Loucy (cell line): ENCODE measurements at regions not wholly inside any gene's neighbourhood (a gene's known extent, or its start where the extent isn't known, plus 50 kb on each side); places are given as distances from the start of the nearest gene placed in this dataset.

Experiments used
- H2AFZ ChIP-seq: fragments of 200-600 bp; sonication (generic); 2 replicates; pipeline ENCODE4 v1.6.0; 2016; ENCODE audit warnings: antibody characterized with exemption, mild to moderate bottlenecking, low read length, moderate library complexity
- H3F3A ChIP-seq: fragments of 200-600 bp; 2 replicates; pipeline ENCODE4 v1.6.0; 2016; ENCODE audit warnings: antibody characterized with exemption, low read depth, mild to moderate bottlenecking
- H3K27me3 ChIP-seq: fragments of 200-600 bp; sonication (generic); 2 replicates; pipeline ENCODE4 v1.6.1; 2014; ENCODE audit warnings: low read length, mild to moderate bottlenecking; ENCODE audit not compliant: insufficient read depth, poor library complexity, severe bottlenecking
- H3K36me3 ChIP-seq: fragments of 200-600 bp; sonication (generic); 2 replicates; pipeline ENCODE4 v1.6.1; 2016; ENCODE audit warnings: low read length; ENCODE audit not compliant: insufficient read depth
- H3K4me1 ChIP-seq: fragments of 200-600 bp; sonication (generic); 2 replicates; pipeline ENCODE4 v1.5.1; 2014; ENCODE audit warnings: low read length, mild to moderate bottlenecking; ENCODE audit not compliant: insufficient read depth, poor library complexity, severe bottlenecking
- H3K4me2 ChIP-seq: fragments of 200-600 bp; sonication (generic); 2 replicates; pipeline ENCODE4 v1.6.0; 2014; ENCODE audit warnings: antibody characterized with exemption, low read length, low read depth, mild to moderate bottlenecking; ENCODE audit not compliant: poor library complexity, severe bottlenecking
- H3K4me3 ChIP-seq: fragments of 200-600 bp; sonication (generic); 2 replicates; pipeline ENCODE4 v1.5.1; 2014; ENCODE audit warnings: low read length, mild to moderate bottlenecking, mixed read lengths; ENCODE audit not compliant: poor library complexity, severe bottlenecking
- H3K79me2 ChIP-seq: fragments of 200-600 bp; sonication (generic); 2 replicates; pipeline ENCODE4 v1.6.1; 2014; ENCODE audit warnings: low read length; ENCODE audit not compliant: insufficient read depth
- H3K9ac ChIP-seq: fragments of 200-600 bp; sonication (generic); 2 replicates; pipeline ENCODE4 v1.6.0; 2014; ENCODE audit warnings: mild to moderate bottlenecking, low read depth, low read length, moderate library complexity; ENCODE audit not compliant: poor library complexity, severe bottlenecking
- H3K9me2 ChIP-seq: fragments of 200-600 bp; sonication (generic); replicated peaks from 2 replicates; pipeline ENCODE4 v1.6.1; 2016; ENCODE audit warnings: low read depth, low read length, mixed read lengths
- H3K9me3 ChIP-seq: fragments of 200-600 bp; sonication (generic); 2 replicates; pipeline ENCODE4 v1.6.1; 2014; ENCODE audit warnings: mild to moderate bottlenecking, antibody characterized with exemption, low read length, low read depth; ENCODE audit not compliant: insufficient read depth
- H4K20me1 ChIP-seq: fragments of 200-600 bp; sonication (generic); 2 replicates; pipeline ENCODE4 v1.6.0; 2014; ENCODE audit warnings: antibody characterized with exemption, low read length, mild to moderate bottlenecking; ENCODE audit not compliant: insufficient read depth, poor library complexity, severe bottlenecking
- CTCF ChIP-seq: fragments of 200-600 bp; sonication (generic); conservative IDR thresholded peaks from 2 replicates; pipeline ENCODE4 v1.5.1; 2014; ENCODE audit warnings: mild to moderate bottlenecking, antibody characterized with exemption, low read length
- EZH2phosphoT487 ChIP-seq: fragments of 200-600 bp; IDR thresholded peaks from 2 replicates; pipeline ENCODE4 v1.6.1; 2018; ENCODE audit warnings: antibody characterized with exemption, mild to moderate bottlenecking, moderate library complexity, borderline replicate concordance

GRCh38 chr2:198297350-198297749 lies 493.0 kb downstream of the PLCL1 start:
- no peaks in the 10 kb centered on the region for H3K36me3 ChIP-seq
- H3K79me2 ChIP-seq: no peaks in the 10 kb centered on the region
- H3K9me2 ChIP-seq: no peaks in the 10 kb centered on the region
- no peaks in the 10 kb centered on the region for H3K27me3 ChIP-seq
- H3K9ac ChIP-seq: no peak overlapping the region
- H3K4me1 ChIP-seq: no peaks in the 10 kb centered on the region
- H4K20me1 ChIP-seq: no peaks in the 10 kb centered on the region
- H3F3A ChIP-seq: no peaks in the 10 kb centered on the region
- peak overlapping the region; percentile 65; the same call in 1 of the 2 replicates for H2AFZ ChIP-seq
- no peak for TF ChIP-seq EZH2phosphoT487
- TF ChIP-seq CTCF: no peak
- H3K9me3 ChIP-seq: no peaks in the 10 kb centered on the region
- no peak overlapping the region for H3K4me3 ChIP-seq
- H3K4me2 ChIP-seq: no peak overlapping the region

- Histone ChIP-seq H3K27me3 (no peaks in the 10 kb centered on the region), H3K79me2 (no peaks in the 10 kb centered on the region), H3K4me1 (no peaks in the 10 kb centered on the region), H4K20me1 (no peaks in the 10 kb centered on the region), H2AFZ (peak overlapping the region; percentile 65; the same call in 1 of the 2 replicates), H3K4me3 (no peak overlapping the region), H3K36me3 (no peaks in the 10 kb centered on the region), H3K9me2 (no peaks in the 10 kb centered on the region), H3K4me2 (peak overlapping the region; percentile 25), H3K9ac (no peak overlapping the region), H3F3A (no peaks in the 10 kb centered on the region), H3K9me3 (no peaks in the 10 kb centered on the region)
- TF ChIP-seq CTCF (peak; percentile 76), EZH2phosphoT487 (no peak)
These were observed 492.4 kb downstream of the PLCL1 start for GRCh38 chr2:198296665-198297308.

GRCh38 chr2:198293281-198293680 lies 488.9 kb downstream of the PLCL1 start:
- Histone ChIP-seq H3K9ac (no peak overlapping the region), H3F3A (no peaks in the 10 kb centered on the region), H3K4me2 (no peak overlapping the region), H3K79me2 (no peaks in the 10 kb centered on the region), H2AFZ (no peak overlapping the region), H3K4me3 (no peak overlapping the region), H3K4me1 (no peaks in the 10 kb centered on the region), H3K27me3 (no peaks in the 10 kb centered on the region), H3K36me3 (no peaks in the 10 kb centered on the region), H3K9me3 (no peaks in the 10 kb centered on the region), H3K9me2 (no peaks in the 10 kb centered on the region), H4K20me1 (no peaks in the 10 kb centered on the region)
- TF ChIP-seq CTCF (no peak), EZH2phosphoT487 (no peak)
